ENCODE measurements at regions not wholly inside any gene's neighbourhood (a gene's known extent, or its start where the extent isn't known, plus 50 kb on each side); places are given as distances from the start of the nearest gene placed in this dataset.
A peak's percentile ranks its signal among the peaks of the same experiment; 100 is the strongest.

- DNase-seq = peak; percentile 50 to 75 (median 68)
- peak; percentile 83 for ATAC-seq
Measured at GRCh38 chr10:29957907-29958331, 101.5 kb downstream of the JCAD start.

DNA sequence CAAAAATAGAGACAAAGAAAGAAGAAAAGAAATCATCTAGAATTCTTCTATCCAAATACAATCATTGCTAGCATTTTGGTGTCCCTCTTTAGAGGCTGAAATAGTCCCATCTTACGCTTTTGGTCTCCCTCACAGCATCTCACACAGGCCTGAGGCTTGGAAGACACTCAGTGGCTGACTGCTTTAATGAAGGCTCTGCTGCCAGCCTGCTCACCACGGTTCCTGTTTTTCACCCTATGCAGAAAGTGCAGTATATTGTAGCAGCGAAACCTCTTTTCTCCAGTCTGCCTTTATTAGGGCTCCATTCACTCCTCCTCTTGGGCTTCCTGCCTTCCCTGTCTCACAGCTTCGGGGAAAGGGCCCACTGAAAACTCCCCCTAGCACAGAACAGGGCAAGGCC is 102.2 kb downstream of the JCAD start:
- no peaks in the 10 kb centered on the region for H3K36me3 ChIP-seq (replicated peaks in 1 of 2; ENCODE audit: insufficient read depth in 1 of 2, low read depth in 2 of 2)
- DNase-seq (no peak), ATAC-seq (no peak)
- WGBS, 2 donors = 75 to 88% methylated on average over 4 of the region's 4 CpGs
- peaks cover 16% of the 10 kb centered on the region for H3K4me1 ChIP-seq
- no peak for TF ChIP-seq POLR2A (IDR thresholded peaks at IDR 0.05)
- TF ChIP-seq, protein P1, sequence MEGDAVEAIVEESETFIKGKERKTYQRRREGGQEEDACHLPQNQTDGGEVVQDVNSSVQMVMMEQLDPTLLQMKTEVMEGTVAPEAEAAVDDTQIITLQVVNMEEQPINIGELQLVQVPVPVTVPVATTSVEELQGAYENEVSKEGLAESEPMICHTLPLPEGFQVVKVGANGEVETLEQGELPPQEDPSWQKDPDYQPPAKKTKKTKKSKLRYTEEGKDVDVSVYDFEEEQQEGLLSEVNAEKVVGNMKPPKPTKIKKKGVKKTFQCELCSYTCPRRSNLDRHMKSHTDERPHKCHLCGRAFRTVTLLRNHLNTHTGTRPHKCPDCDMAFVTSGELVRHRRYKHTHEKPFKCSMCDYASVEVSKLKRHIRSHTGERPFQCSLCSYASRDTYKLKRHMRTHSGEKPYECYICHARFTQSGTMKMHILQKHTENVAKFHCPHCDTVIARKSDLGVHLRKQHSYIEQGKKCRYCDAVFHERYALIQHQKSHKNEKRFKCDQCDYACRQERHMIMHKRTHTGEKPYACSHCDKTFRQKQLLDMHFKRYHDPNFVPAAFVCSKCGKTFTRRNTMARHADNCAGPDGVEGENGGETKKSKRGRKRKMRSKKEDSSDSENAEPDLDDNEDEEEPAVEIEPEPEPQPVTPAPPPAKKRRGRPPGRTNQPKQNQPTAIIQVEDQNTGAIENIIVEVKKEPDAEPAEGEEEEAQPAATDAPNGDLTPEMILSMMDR (IDR thresholded peaks at IDR 0.05) = no peak
- intact Hi-C loops (cut with DNase I) = no loop called here
- no peak overlapping the region for H3K4me3 ChIP-seq
- no peaks in the 10 kb centered on the region for H3K27me3 ChIP-seq
- no peaks in the 10 kb centered on the region for H3K9me3 ChIP-seq
- H3K27ac ChIP-seq = peak overlapping the region in 3 of 4 donors; percentile 30 to 56 (median 41)

More at GRCh38 chr10:29957907-29958331, 101.5 kb downstream of the JCAD start:
- H3K36me3 ChIP-seq (replicated peaks in 1 of 2; ENCODE audit: insufficient read depth in 1 of 2, low read depth in 2 of 2) = no peaks in the 10 kb centered on the region
- peak overlapping the region; percentile 25 to 56 (median 36) for H3K27ac ChIP-seq
- intact Hi-C loops (cut with DNase I) = no loop called here
- no peak overlapping the region for H3K4me3 ChIP-seq
- H3K9me3 ChIP-seq = no peaks in the 10 kb centered on the region
- 8 to 18% methylated on average over 4 of the region's 4 CpGs for WGBS, 2 donors
- H3K4me1 ChIP-seq = peaks cover 16% of the 10 kb centered on the region
- TF ChIP-seq, protein P1 (IDR thresholded peaks at IDR 0.05) = no peak
- no peaks in the 10 kb centered on the region for H3K27me3 ChIP-seq

DNA sequence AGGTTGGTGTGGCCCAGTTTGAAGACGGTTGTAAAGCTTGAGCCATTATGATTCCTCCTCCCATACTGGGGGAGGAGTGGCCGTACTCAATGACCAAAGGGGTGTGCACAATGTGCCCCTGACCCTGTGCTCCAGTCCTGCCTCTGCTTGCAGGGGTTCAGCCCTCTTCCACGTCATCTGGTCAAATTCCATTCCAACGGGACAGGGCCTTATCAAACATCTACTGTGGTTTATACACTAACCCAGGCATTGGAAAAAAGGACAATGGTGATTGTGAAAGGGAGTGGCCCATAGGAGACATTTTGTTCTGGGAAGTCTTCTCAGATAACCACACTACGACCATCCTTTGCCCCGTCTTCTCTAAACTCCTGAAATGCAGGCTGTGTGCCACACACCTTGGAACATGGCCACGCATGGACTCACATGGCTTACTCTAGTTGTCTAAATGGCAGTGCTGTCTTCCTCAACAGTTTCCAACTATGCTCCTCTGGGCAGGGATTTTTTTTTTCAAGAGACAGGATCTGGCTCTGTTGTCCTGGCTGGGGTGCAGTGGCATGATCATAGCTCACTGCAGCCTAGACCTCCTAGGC is 103.0 kb downstream of the JCAD start:
- ATAC-seq (no peak), DNase-seq (no peak)
- no peak overlapping the region for H3K4me3 ChIP-seq
- H3K9me3 ChIP-seq = no peaks in the 10 kb centered on the region
- TF ChIP-seq, protein P1 (IDR thresholded peaks at IDR 0.05) = no peak
- no peak for TF ChIP-seq POLR2A (IDR thresholded peaks at IDR 0.05)
- 86% methylated on average over 7 of the region's 7 CpGs for WGBS, 2 donors
- intact Hi-C loops (cut with DNase I) = no loop called here
- peaks cover 16% of the 10 kb centered on the region for H3K4me1 ChIP-seq
- no peak overlapping the region for H3K27ac ChIP-seq
- no peaks in the 10 kb centered on the region for H3K27me3 ChIP-seq
- no peaks in the 10 kb centered on the region for H3K36me3 ChIP-seq (replicated peaks in 1 of 2; ENCODE audit: insufficient read depth in 1 of 2, low read depth in 2 of 2)

- Histone ChIP-seq H3K27ac (no peak overlapping the region), H3K9me3 (no peaks in the 10 kb centered on the region), H3K4me3 (no peak overlapping the region), H3K4me1 (peaks cover 20% of the 10 kb centered on the region), H3K36me3 (replicated peaks in 1 of 2; ENCODE audit: insufficient read depth in 1 of 2, low read depth in 2 of 2) (no peaks in the 10 kb centered on the region), H3K27me3 (no peaks in the 10 kb centered on the region)
- no peak for ATAC-seq
- no peak for TF ChIP-seq POLR2A (IDR thresholded peaks at IDR 0.05)
- TF ChIP-seq, protein P1 (IDR thresholded peaks at IDR 0.05) = no peak
- intact Hi-C loops (cut with DNase I) = no loop called here
- DNase-seq = no peak
- 57 to 65% methylated on average over 4 of the region's 4 CpGs for WGBS, 2 donors
Measured at GRCh38 chr10:29955329-29955935, 104.0 kb downstream of the JCAD start.
